IMR-90 (cell line): ENCODE measurements at regions not wholly inside any gene's neighbourhood (a gene's known extent, or its start where the extent isn't known, plus 50 kb on each side); places are given as distances from the start of the nearest gene placed in this dataset.

Experiments
- CTCF ChIP-seq: conservative IDR thresholded peaks from 2 replicates; pipeline ENCODE4 v1.5.1; 2012; ENCODE audit warnings: mild to moderate bottlenecking, low read depth, low read length, improper control_type of control experiment
- ELK1 ChIP-seq: fragments of 150-350 bp; IDR thresholded peaks from 2 replicates; pipeline ENCODE4 v1.6.1; 2016; ENCODE audit warnings: low read depth, mild to moderate bottlenecking, low read length, moderate library complexity, borderline replicate concordance
- POLR2A ChIP-seq: IDR thresholded peaks from 2 replicates; pipeline ENCODE4 v1.6.1; 2012; ENCODE audit warnings: mild to moderate bottlenecking, low read depth, low read length
- USF2 ChIP-seq: fragments of 150-350 bp; IDR thresholded peaks from 2 replicates; pipeline ENCODE4 v1.6.1; 2017; ENCODE audit warnings: mild to moderate bottlenecking, antibody characterized with exemption, low read length, low read depth

GRCh38 chr7:41821521-41822213 lies 118.8 kb upstream of the INHBA start:
- TF ChIP-seq ELK1 = no peak
- TF ChIP-seq CTCF = no peak
- no peak for TF ChIP-seq USF2
- no peak for TF ChIP-seq POLR2A
